Hematopoietic multipotent progenitor cell (in vitro differentiated cells): ENCODE measurements at regions not wholly inside any gene's neighbourhood (a gene's known extent, or its start where the extent isn't known, plus 50 kb on each side); places are given as distances from the start of the nearest gene placed in this dataset.

ENCODE experiments used
- DNase-seq, 3 donors: peaks; one replicate each; pipeline ENCODE4 v3.0.0-alpha.2; 2011 to 2015; ENCODE audit warnings: low read depth in 2 of 3, low spot score in 2 of 3

GRCh38 chr7:88700725-88701124, 58.8 kb upstream of the ZNF804B start:
- DNase-seq = no peak

GRCh38 chr7:88694207-88694606, 65.3 kb upstream of the ZNF804B start:
- no peak for DNase-seq

GRCh38 chr7:88693131-88693530, 66.4 kb upstream of the ZNF804B start:
- DNase-seq = no peak

GRCh38 chr7:88692493-88692892, 67.0 kb upstream of the ZNF804B start:
- DNase-seq = no peak

- no peak for DNase-seq
Observed at GRCh38 chr7:88689821-88690220, 69.7 kb upstream of the ZNF804B start.

- no peak for DNase-seq
Observed at GRCh38 chr7:88688222-88688621, 71.3 kb upstream of the ZNF804B start.

GRCh38 chr7:88686468-88687229, 72.9 kb upstream of the ZNF804B start:
- DNase-seq = no peak

GRCh38 chr7:88681682-88682081, 77.8 kb upstream of the ZNF804B start:
- no peak for DNase-seq

- DNase-seq = no peak
Observed at GRCh38 chr7:88670536-88670935, 89.0 kb upstream of the ZNF804B start.

GRCh38 chr7:88669913-88670312, 89.6 kb upstream of the ZNF804B start:
- no peak for DNase-seq

GRCh38 chr7:88668591-88668990, 90.9 kb upstream of the ZNF804B start:
- DNase-seq = no peak

- DNase-seq = no peak
Observed at GRCh38 chr7:88666626-88667025, 92.9 kb upstream of the ZNF804B start.

GRCh38 chr7:88665892-88666514, 93.5 kb upstream of the ZNF804B start:
- no peak for DNase-seq

GRCh38 chr7:88664630-88665233, 94.8 kb upstream of the ZNF804B start:
- DNase-seq = no peak

- DNase-seq = no peak
Observed at GRCh38 chr7:88661921-88662320, 97.6 kb upstream of the ZNF804B start.

- DNase-seq = no peak
Observed at GRCh38 chr7:88647825-88648224, 111.7 kb upstream of the ZNF804B start.

GRCh38 chr7:88638583-88638982, 120.9 kb upstream of the ZNF804B start:
- no peak for DNase-seq

GRCh38 chr7:88637795-88638194, 121.7 kb upstream of the ZNF804B start:
- DNase-seq = no peak

- no peak for DNase-seq
Observed at GRCh38 chr7:88635149-88635548, 124.4 kb upstream of the ZNF804B start.

- no peak for DNase-seq
Observed at GRCh38 chr7:88629559-88629958, 129.9 kb upstream of the ZNF804B start.

- no peak for DNase-seq
Observed at GRCh38 chr7:88628363-88629085, 131.0 kb upstream of the ZNF804B start.
